NCI-H460 (cell line): ENCODE measurements at regions not wholly inside any gene's neighbourhood (a gene's known extent, or its start where the extent isn't known, plus 50 kb on each side); places are given as distances from the start of the nearest gene placed in this dataset.
"Not testable (repeated sequence)": the region's sequence is repeated elsewhere in the genome, so short reads cannot be mapped to it uniquely, and the experiment has no call there.

Experiments used
- DNase-seq: peaks from one replicate; pipeline ENCODE4 v3.0.0-alpha.2; 2016; ENCODE audit warnings: low read depth; ENCODE audit errors: extremely low read depth

GRCh38 chr5:106401561-106401960 lies 1269.2 kb downstream of the EFNA5 start:
- DNase-seq = no peak

- DNase-seq = no peak
These were observed 1271.3 kb downstream of the EFNA5 start for GRCh38 chr5:106399391-106399790.

DNA sequence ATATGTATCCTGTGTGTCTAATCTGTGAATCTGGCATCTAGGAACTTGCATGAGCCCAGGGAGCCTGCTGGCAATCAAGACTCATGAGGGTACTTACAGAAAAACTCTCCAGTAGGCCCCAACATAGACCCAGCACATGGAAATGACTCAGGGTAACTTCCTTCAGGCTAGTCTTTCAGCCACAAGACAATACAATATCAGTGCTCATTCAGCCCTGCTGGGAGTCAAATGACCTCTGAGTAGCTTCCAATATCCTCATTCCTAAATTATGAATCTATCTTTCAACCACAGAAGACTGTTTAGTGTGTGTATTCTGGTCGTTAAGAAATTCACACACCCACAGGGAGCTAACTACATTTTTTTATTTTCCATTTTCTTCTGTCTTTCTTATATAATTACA lies 1273.0 kb downstream of the EFNA5 start:
- DNase-seq = no peak

DNA sequence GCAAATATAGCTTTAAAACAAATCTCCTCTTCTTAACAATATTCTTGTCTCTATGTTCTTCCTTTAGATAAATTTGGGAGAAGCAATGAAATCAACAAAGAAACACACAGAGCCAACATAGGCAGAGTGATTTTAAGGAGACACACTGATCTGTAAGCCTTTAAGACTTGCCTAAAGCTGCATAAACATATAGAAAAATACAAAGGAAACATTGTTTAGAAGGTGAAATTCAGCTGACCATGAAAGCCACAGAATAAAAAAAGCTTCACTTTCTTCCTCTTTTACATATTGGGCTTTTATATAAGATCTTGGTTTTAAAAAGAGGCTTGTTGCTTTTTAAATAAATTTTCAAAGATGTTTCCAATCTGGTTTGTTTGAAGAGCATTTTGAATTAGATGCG lies 1277.5 kb downstream of the EFNA5 start:
- no peak for DNase-seq

- no peak for DNase-seq
These were observed 1278.0 kb downstream of the EFNA5 start for GRCh38 chr5:106392766-106393165.

DNA sequence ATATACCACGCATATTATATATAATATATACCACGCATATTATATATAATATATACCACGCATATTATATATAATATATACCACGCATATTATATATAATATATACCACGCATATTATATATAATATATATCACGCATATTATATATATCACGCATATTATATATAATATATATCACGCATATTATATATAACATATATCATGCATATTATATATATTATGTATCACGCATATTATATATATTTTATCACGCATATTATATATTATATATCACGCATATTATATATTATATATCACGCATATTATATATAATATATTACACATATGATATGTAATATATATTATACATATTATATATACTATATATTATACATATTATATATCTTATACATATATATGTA lies 1283.0 kb downstream of the EFNA5 start:
- DNase-seq = not testable (repeated sequence)

GRCh38 chr5:106386287-106386686 lies 1284.5 kb downstream of the EFNA5 start:
- DNase-seq = no peak

- DNase-seq = no peak
These were observed 1290.0 kb downstream of the EFNA5 start for GRCh38 chr5:106380736-106381135.

- no peak for DNase-seq
These were observed 1294.2 kb downstream of the EFNA5 start for GRCh38 chr5:106376522-106376921.

DNA sequence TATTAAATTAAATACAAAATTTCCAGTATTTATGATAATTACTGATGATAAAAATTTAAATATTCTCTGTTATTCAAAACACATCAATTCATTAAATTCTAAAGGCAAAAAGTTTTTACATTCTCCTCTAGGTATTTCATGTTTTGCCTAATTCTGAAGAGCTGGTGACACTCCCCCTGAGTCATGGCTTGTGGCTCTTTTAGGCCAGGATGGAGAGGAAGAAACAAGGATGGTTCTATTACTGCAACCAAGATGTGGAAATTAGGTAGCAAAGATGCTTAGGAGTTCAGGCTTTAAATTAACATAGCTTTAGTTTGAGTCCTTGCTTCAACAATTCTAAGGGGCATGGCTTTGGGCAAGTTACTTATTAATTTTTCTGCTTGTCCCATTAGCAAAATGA lies 1295.8 kb downstream of the EFNA5 start:
- no peak for DNase-seq

DNA sequence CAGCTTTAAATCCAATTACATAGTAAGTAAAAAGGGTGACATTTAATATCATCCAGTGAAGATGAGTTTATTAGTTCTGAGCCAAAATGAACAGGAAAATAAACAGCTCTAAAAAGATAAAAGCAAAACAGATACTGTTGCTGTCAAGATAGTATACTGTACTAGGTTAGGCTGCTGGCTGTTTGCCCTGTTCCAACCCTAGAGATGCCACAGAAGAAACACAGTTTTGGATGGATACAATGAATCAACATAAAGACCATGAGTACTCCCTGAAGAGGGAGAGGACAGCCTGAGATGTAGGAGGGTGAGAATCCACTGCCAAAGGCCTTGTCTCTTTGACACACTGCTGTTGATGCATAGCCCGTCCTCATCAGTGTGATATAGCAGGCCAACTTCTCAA lies 1302.7 kb downstream of the EFNA5 start:
- no peak for DNase-seq

DNA sequence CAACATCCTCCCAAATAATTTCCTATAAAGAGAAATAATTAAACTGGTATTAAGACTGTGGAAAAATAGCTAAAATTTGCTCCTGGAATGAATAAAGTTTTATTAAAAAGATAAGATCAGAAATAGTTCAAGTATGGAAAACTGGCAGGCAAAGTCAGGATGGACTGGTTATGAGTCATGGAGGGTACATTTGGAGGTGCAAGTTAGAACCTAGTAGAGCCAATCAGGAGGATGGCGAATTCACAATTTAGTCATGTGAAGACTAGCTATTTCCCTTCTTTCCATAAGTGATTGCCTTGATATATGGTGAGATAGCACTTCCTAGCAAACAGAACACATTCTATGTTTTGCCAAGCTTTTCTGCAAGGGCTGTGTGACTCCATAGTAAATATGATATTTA lies 1303.5 kb downstream of the EFNA5 start:
- DNase-seq = no peak

DNA sequence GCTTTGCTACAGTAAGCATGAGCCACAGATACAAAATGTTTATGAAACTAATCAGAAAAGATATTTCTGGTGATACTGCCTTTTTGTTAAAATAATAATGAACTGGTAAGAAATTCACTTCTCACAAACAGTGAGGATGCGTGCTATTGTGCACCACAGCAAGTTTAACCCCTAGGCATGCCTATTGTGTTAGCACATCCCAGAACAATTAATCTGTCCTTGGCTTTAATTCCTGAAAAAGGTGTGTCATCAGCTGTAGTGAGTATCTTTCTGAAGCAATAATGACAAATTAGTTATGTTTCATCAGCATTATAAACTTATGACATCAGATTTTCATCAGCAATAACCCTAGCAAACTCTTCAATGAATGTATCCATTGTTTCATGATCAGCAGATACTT lies 1307.2 kb downstream of the EFNA5 start:
- DNase-seq = no peak

DNA sequence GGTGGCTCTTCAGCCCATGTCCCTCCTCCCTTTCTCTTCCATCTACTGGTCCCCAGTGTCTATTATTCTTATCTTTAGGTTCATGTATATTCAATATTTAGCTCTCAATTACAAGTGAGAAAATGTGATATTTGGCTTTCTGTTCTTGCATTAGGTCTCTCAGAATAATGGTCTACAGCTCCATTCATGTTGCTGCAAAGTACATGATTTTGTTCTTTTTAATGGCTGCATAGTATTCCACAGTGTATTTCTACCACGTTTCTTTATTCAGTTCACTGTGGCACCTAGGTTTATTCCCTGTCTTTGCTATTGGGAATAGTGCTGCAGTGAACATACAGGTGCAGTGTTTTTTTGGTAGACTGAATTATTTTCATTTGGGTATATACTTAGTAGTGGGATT lies 1308.8 kb downstream of the EFNA5 start:
- no peak for DNase-seq

DNA sequence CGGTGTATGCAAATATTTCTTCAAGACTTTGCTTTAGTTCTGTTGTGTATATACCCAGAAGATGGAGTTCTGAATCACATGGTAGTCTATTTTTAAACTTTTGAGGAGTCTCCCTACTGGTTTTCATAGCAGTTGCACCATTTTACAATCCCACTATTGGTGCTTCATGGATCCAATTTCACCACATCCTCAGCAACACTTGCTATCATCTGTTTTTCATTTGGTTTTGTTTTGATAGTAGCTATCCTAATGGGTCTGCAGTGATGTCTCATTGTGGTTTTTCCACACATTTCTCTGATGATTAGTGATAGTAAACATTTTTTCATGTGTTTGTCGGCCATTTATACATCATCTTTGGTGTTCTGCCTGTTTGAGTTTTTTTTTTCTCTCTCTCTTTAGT lies 1339.3 kb downstream of the EFNA5 start:
- DNase-seq = no peak

GRCh38 chr5:106324356-106324755 lies 1346.4 kb downstream of the EFNA5 start:
- DNase-seq = no peak

DNA sequence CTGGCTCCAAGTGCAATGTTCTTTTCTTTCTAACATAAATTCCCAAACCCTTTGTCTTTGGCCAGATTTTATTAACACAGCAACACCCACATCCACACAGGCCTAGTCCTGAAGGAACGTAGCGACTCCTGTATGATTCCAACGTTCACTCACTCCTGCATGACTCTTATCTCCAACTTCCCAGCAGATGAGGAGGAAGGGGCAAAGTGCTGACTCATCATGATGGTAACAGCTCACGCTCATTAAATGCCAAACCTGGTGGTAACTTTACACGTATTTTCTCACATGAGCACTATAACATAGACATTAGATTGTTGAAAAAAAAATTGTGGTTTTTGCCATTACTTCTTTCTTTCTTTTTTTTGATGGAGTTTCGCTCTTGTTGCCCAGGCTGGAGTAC lies 1349.5 kb downstream of the EFNA5 start:
- DNase-seq = no peak

DNA sequence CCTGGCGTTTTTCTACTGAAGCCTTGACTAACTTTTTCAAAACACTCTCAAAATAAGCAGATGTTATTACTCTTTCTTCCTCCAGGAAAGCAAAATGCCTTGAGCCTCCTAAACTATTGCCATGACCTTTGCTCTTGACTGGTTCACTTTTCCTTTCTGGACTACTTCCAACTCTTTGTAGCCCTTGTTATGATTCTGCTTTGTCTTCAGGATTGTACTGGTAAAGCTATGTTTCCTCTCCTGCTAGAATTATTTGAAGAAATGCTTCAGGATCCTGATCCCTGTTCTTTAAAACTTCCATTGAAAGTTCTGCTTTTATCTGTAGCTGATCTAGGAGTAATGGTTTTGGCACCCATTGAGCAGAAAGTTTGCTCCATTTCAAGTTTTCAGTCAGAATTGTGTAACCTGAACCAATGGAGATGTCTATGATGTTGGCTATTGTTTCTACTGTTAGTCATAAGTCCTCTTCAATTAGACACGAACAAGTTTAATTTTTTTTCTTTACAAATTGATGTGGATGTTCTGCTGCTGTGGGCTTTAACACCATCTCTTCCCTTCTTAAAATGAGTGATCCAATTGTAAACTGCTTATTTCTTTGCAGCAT lies 1356.4 kb downstream of the EFNA5 start:
- DNase-seq = no peak

GRCh38 chr5:106312360-106312759 lies 1358.4 kb downstream of the EFNA5 start:
- DNase-seq = no peak

DNA sequence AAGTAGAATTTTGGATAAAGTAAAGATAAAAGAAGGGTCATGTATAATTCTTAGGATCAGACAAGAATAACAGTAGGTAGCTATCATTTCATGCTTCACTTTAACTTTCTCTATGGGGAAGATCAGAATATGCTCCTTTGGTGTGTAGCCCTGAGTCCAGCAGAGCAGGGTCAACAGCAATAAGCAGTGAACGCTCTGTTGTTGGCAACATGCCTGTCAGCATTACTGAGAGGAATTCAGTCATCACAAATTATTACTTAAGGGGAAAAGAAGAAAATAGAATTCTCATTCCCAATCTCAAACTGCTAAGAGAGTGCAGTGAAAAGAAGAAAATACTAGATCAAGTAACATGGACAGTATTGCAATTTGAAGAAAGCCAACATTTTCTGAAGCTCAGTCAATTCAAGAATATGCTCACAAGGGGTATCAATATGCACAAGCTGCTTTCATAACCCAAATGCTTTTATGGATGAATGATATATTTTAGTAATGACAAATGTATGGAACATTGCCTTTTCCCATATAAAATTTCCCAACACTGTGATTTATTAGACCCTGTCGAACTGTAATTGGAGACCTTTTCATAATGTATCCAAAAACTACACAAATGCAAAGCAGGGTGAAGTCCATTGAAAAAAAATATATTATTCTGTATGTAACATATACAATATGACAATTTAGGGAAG lies 1359.4 kb downstream of the EFNA5 start:
- DNase-seq = no peak

DNA sequence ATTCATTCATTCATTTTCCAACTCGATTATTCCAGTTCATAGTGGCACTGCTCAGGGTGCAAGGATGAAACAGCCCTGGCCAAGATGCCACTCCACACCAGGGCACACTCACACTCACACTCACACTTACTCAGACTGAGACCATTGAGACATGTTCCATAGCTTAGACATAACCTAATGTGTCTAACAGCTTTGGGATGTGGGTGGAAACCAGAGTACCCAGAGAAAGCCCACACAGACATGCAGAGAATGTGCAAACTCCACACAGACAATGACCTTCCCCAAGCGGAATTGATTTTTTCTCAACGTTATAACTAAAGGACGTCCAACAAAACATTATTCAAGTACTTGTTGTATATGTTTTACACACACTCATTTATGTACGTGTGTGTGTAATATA lies 1363.5 kb downstream of the EFNA5 start:
- DNase-seq = no peak

DNA sequence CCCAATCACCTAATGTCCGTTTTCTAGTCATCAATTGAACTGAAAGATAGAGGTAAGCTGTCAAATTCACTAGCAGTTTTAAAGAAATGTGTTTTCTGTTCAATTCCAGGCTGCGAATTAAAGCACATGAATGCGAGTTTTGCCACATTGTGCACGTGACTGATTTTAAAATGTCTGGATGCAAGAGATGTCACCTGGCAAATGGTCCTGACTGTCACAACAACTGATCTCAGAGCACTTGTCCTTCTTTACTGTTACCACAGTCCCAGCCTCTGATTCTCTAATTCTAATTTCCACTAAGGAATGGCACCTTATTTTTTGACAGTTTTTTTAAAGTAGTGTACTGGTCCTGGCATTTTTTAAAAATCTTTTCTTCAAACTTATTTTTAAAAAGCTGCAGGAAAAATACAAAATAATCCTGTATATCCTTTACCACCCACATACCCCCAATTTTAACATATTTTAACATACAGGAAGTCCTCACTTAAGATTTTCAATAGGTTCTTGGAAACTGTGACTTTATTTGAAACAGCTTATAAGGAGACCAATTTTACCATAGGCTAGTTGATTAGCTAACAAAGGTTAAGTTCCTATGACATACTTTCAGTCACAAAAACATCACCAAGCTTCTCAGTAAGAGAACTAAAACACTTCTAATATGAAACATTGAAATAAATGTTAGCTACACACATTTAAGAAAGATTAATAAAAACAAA lies 1364.3 kb downstream of the EFNA5 start:
- DNase-seq = no peak
